ENCODE measurements at regions not wholly inside any gene's neighbourhood (a gene's known extent, or its start where the extent isn't known, plus 50 kb on each side); places are given as distances from the start of the nearest gene placed in this dataset.
A peak's percentile ranks its signal among the peaks of the same experiment; 100 is the strongest.

GRCh38 chr3:134721214-134721613, 70.4 kb upstream of the KY start:
- no peak overlapping the region for H3K4me3 ChIP-seq
- no peak overlapping the region for H3K27ac ChIP-seq (ENCODE audit: extremely low read depth, low read depth, low read length)
- peaks cover 0 to under 1% of the 10 kb centered on the region in 2 experiments; a peak in 1 of 5 replicates for H3K27me3 ChIP-seq (ENCODE audit: control insufficient read depth in 2 of 2, insufficient read depth in 2 of 2, low read length in 2 of 2)
- BruUV-seq (replicated peaks), result no TSS peak
- H3K9me1 ChIP-seq (ENCODE audit: control insufficient read depth, insufficient read depth, low read length), result no peaks in the 10 kb centered on the region
- no peaks in the 10 kb centered on the region for H3K36me3 ChIP-seq (ENCODE audit: control insufficient read depth, insufficient read depth, low read length)
- no peak overlapping the region for H3K4me2 ChIP-seq (ENCODE audit: insufficient read depth, low read length)
- ChIA-PET CTCF (ENCODE audit: low intra/inter-chr PET ratio) (no interaction called here), POLR2A (no interaction called here)
- no peak overlapping the region for H2AFZ ChIP-seq (ENCODE audit: low read depth, low read length)
- no peaks in the 10 kb centered on the region for H3K4me1 ChIP-seq (replicated peaks in 1 of 2; ENCODE audit: control insufficient read depth in 2 of 2, insufficient read depth in 2 of 2, low read length in 2 of 2)
- FAIRE-seq (no peak), ATAC-seq (no peak), DNase-seq (ENCODE audit: extremely low read depth in 1 of 4, low spot score in 3 of 4) (no peak)
- in situ Hi-C loops (cut with MboI), result no loop called here
- no peaks in the 10 kb centered on the region for H3K9me3 ChIP-seq (replicated peaks; ENCODE audit: control insufficient read depth, insufficient read depth, low read depth, low read length)
- TF ChIP-seq CEBPG (CRISPR knock-in tag; IDR thresholded peaks at IDR 0.05) (no peak), CEBPG (tag; conservative IDR thresholded peaks at IDR 0.05 in 1 of 2, IDR thresholded peaks at IDR 0.05 in 1 of 2) (peak; percentile 56 to 61; a peak in 3 of 4 replicates), CBX1 (IDR thresholded peaks at IDR 0.05; ENCODE audit: low read depth) (no peak), ATF4 (CRISPR knock-in tag; IDR thresholded peaks at IDR 0.05) (0 out of 2 replicates have a peak, but pooled peaks have one; percentile 19), ATF3 (IDR thresholded peaks at IDR 0.05) (peak; percentile 52; the same call in 1 of the 2 replicates), ATF3 (CRISPR knock-in tag; conservative IDR thresholded peaks at IDR 0.05) (no peak), ATF7 (IDR thresholded peaks at IDR 0.05) (peak; percentile 47; the same call in 1 of the 2 replicates)
- intact Hi-C loops (cut with micrococcal nuclease), result no loop called here
- 0% methylated on average over 1 of the region's 1 CpG for WGBS (ENCODE audit: insufficient coverage, low coverage, missing lambda C conversion rate)
- no peaks in the 10 kb centered on the region for H3K79me2 ChIP-seq (ENCODE audit: control insufficient read depth, insufficient read depth, low read length)
- H3K9ac ChIP-seq (ENCODE audit: insufficient read depth in 1 of 2, low read depth in 2 of 2, low read length in 2 of 2), result no peak overlapping the region
- H4K20me1 ChIP-seq (replicated peaks; ENCODE audit: control insufficient read depth, insufficient read depth, low read length), result no peaks in the 10 kb centered on the region
